ENCODE measurements at regions not wholly inside any gene's neighbourhood (a gene's known extent, or its start where the extent isn't known, plus 50 kb on each side); places are given as distances from the start of the nearest gene placed in this dataset.

GRCh38 chr7:125599387-125599786 is 669.8 kb upstream of the POT1 start:
- no peaks in the 10 kb centered on the region for H3K79me2 ChIP-seq (ENCODE audit: insufficient read depth, low read length)
- H3K4me3 ChIP-seq (ENCODE audit: insufficient read depth, low read length, poor library complexity, severe bottlenecking), result no peak overlapping the region
- no peaks in the 10 kb centered on the region for H3K36me3 ChIP-seq (ENCODE audit: low read length)
- H3K27me3 ChIP-seq (ENCODE audit: low read length), result no peaks in the 10 kb centered on the region
- H3K9ac ChIP-seq (ENCODE audit: low read length), result no peak overlapping the region
- H4K20me1 ChIP-seq (ENCODE audit: low read depth, low read length), result no peaks in the 10 kb centered on the region
- H3K27ac ChIP-seq (ENCODE audit: low read depth, low read length), result no peak overlapping the region
- H2AFZ ChIP-seq (ENCODE audit: low read depth, low read length, severe bottlenecking), result no peak overlapping the region
- H3F3A ChIP-seq (ENCODE audit: insufficient read depth), result no peaks in the 10 kb centered on the region
- TF ChIP-seq CTCF (IDR thresholded peaks at IDR 0.05; ENCODE audit: insufficient read depth, low read length, poor library complexity, severe bottlenecking) (no peak), EZH2phosphoT487 (conservative IDR thresholded peaks at IDR 0.05; ENCODE audit: low read length) (no peak)
- no peaks in the 10 kb centered on the region for H3K9me3 ChIP-seq (ENCODE audit: insufficient read depth, low read length)
- H3K4me2 ChIP-seq (ENCODE audit: low read depth, low read length, poor library complexity, severe bottlenecking), result no peak overlapping the region
- no peaks in the 10 kb centered on the region for H3K9me2 ChIP-seq (replicated peaks; ENCODE audit: insufficient read depth, low read length)

GRCh38 chr7:125592331-125592730 is 662.7 kb upstream of the POT1 start:
- no peaks in the 10 kb centered on the region for H3K79me2 ChIP-seq (ENCODE audit: insufficient read depth, low read length)
- H3K36me3 ChIP-seq (ENCODE audit: low read length), result no peaks in the 10 kb centered on the region
- no peaks in the 10 kb centered on the region for H3F3A ChIP-seq (ENCODE audit: insufficient read depth)
- no peaks in the 10 kb centered on the region for H3K9me2 ChIP-seq (replicated peaks; ENCODE audit: insufficient read depth, low read length)
- H3K27ac ChIP-seq (ENCODE audit: low read depth, low read length), result no peak overlapping the region
- no peak overlapping the region for H3K4me3 ChIP-seq (ENCODE audit: insufficient read depth, low read length, poor library complexity, severe bottlenecking)
- H3K4me2 ChIP-seq (ENCODE audit: low read depth, low read length, poor library complexity, severe bottlenecking), result no peak overlapping the region
- no peaks in the 10 kb centered on the region for H3K9me3 ChIP-seq (ENCODE audit: insufficient read depth, low read length)
- no peaks in the 10 kb centered on the region for H3K27me3 ChIP-seq (ENCODE audit: low read length)
- TF ChIP-seq EZH2phosphoT487 (conservative IDR thresholded peaks at IDR 0.05; ENCODE audit: low read length) (no peak), CTCF (IDR thresholded peaks at IDR 0.05; ENCODE audit: insufficient read depth, low read length, poor library complexity, severe bottlenecking) (no peak)
- no peaks in the 10 kb centered on the region for H4K20me1 ChIP-seq (ENCODE audit: low read depth, low read length)
- no peak overlapping the region for H3K9ac ChIP-seq (ENCODE audit: low read length)
- H2AFZ ChIP-seq (ENCODE audit: low read depth, low read length, severe bottlenecking), result no peak overlapping the region

GRCh38 chr7:125573126-125573525 is 643.5 kb upstream of the POT1 start:
- TF ChIP-seq EZH2phosphoT487 (conservative IDR thresholded peaks at IDR 0.05; ENCODE audit: low read length), result no peak
- no peak for TF ChIP-seq CTCF (IDR thresholded peaks at IDR 0.05; ENCODE audit: insufficient read depth, low read length, poor library complexity, severe bottlenecking)
- Histone ChIP-seq H3K9me2 (replicated peaks; ENCODE audit: insufficient read depth, low read length) (no peaks in the 10 kb centered on the region), H3K9me3 (ENCODE audit: insufficient read depth, low read length) (no peaks in the 10 kb centered on the region), H3K4me2 (ENCODE audit: low read depth, low read length, poor library complexity, severe bottlenecking) (no peak overlapping the region), H3K9ac (ENCODE audit: low read length) (no peak overlapping the region), H3F3A (ENCODE audit: insufficient read depth) (no peaks in the 10 kb centered on the region), H3K36me3 (ENCODE audit: low read length) (no peaks in the 10 kb centered on the region), H3K27me3 (ENCODE audit: low read length) (no peaks in the 10 kb centered on the region), H3K4me3 (ENCODE audit: insufficient read depth, low read length, poor library complexity, severe bottlenecking) (no peak overlapping the region), H2AFZ (ENCODE audit: low read depth, low read length, severe bottlenecking) (no peak overlapping the region), H4K20me1 (ENCODE audit: low read depth, low read length) (no peaks in the 10 kb centered on the region), H3K27ac (ENCODE audit: low read depth, low read length) (no peak overlapping the region), H3K79me2 (ENCODE audit: insufficient read depth, low read length) (no peaks in the 10 kb centered on the region)

- no peaks in the 10 kb centered on the region for H3K9me3 ChIP-seq (ENCODE audit: insufficient read depth, low read length)
- H3K9ac ChIP-seq (ENCODE audit: low read length), result no peak overlapping the region
- no peak overlapping the region for H3K27ac ChIP-seq (ENCODE audit: low read depth, low read length)
- H3K79me2 ChIP-seq (ENCODE audit: insufficient read depth, low read length), result no peaks in the 10 kb centered on the region
- no peak overlapping the region for H3K4me2 ChIP-seq (ENCODE audit: low read depth, low read length, poor library complexity, severe bottlenecking)
- no peaks in the 10 kb centered on the region for H3K27me3 ChIP-seq (ENCODE audit: low read length)
- no peaks in the 10 kb centered on the region for H4K20me1 ChIP-seq (ENCODE audit: low read depth, low read length)
- H3K4me3 ChIP-seq (ENCODE audit: insufficient read depth, low read length, poor library complexity, severe bottlenecking), result no peak overlapping the region
- TF ChIP-seq EZH2phosphoT487 (conservative IDR thresholded peaks at IDR 0.05; ENCODE audit: low read length) (no peak), CTCF (IDR thresholded peaks at IDR 0.05; ENCODE audit: insufficient read depth, low read length, poor library complexity, severe bottlenecking) (no peak)
- no peaks in the 10 kb centered on the region for H3F3A ChIP-seq (ENCODE audit: insufficient read depth)
- H3K9me2 ChIP-seq (replicated peaks; ENCODE audit: insufficient read depth, low read length), result no peaks in the 10 kb centered on the region
- H3K36me3 ChIP-seq (ENCODE audit: low read length), result no peaks in the 10 kb centered on the region
- no peak overlapping the region for H2AFZ ChIP-seq (ENCODE audit: low read depth, low read length, severe bottlenecking)
These were observed 642.8 kb upstream of the POT1 start for GRCh38 chr7:125572414-125572813.
